Hematopoietic multipotent progenitor cell treated with erythropoietin and hydrocortisone succinate and interleukin-3 and kit ligand, for 6 days (in vitro differentiated cells): ENCODE measurements at regions not wholly inside any gene's neighbourhood (a gene's known extent, or its start where the extent isn't known, plus 50 kb on each side); places are given as distances from the start of the nearest gene placed in this dataset.

ENCODE experiments used
- DNase-seq: peaks from one replicate; pipeline ENCODE4 v3.0.0-alpha.2; 2015

DNA sequence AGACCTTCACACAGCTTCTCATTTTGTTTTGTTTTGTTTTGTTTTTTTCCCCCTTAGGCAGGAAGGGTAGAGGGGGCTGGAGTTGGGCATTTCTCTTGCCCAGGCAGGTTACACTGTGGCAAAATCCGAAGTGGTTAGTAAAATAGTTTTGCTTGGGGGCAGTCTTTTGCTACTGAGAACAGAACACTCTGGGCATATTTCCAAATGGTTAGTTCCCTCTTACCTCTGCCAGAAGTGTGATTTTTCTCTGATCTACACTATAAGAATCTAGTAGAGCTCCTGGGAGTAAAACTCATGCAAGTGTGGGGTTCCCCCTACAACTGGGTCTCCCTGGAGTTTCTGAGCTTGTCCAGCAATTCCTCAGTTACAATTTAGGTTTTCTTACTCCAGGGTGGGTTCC is 61.7 kb downstream of the NPS start:
- no peak for DNase-seq

DNA sequence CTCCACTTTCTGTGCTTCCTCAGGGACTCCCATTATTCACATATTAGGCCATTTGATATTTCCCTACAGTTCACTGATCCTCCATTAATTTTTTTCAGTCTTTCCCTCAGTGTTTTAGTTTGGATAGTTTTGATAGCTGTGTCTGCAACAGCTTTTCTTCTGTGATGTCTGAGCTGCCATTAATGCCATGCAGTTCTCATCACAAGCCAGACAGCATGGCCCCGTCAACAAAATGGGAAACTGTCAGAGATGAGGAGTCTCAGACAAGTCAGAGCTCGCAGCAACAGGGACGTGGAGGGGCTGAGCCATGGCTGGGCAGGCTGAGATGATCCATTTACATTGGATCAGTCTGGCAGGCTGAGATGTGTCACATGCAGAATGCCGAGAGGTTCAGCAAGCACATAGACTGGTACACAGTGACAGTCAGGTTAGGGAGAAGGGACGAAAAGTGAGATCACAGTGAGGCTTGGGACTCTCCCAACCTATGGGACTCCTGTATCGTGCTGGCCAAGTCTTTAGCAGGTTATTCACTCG is 65.4 kb downstream of the NPS start:
- DNase-seq: no peak

- no peak for DNase-seq
These were observed 69.7 kb downstream of the NPS start for GRCh38 chr10:127618797-127619196.

GRCh38 chr10:127619546-127620325 is 70.6 kb downstream of the NPS start:
- no peak for DNase-seq

DNA sequence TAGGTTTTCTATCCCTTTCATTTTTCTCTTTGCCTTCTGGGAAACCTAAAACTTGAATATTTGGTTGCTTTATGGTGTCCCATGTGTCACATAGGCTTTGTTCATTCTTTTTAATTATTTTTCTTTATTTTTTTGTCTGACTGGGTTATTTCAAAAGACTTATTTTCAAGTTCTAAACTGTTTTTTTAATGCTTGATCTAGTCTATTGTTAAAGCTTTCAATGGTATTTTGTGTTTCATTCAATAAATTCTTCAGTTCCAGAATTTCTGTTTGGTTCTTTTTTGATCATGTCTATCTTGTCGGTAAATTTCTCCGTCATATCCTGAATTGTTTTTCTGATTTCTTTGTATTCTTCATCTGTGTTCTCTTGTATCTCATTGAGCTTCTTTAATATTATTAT is 86.8 kb downstream of the NPS start:
- no peak for DNase-seq

DNA sequence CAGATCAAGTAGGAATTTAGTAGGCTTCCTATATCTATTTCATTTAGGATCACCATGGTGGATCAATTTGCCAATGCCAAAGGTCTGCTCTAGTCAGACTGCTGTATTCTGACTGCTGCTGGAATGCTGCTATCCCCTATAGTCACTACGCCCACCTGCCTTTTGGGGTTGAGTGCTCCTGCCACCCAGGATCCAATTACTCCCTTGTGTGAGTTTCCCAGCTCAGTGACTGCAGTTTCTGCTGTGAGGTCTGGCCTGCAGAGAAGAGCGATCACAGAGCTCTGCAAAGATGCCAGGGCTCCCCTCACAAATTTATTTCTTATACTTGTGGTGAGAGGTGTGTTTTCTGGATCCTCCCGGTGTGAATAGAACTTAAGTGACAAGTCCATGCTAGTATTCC is 88.1 kb upstream of the FOXI2 start:
- no peak for DNase-seq

DNA sequence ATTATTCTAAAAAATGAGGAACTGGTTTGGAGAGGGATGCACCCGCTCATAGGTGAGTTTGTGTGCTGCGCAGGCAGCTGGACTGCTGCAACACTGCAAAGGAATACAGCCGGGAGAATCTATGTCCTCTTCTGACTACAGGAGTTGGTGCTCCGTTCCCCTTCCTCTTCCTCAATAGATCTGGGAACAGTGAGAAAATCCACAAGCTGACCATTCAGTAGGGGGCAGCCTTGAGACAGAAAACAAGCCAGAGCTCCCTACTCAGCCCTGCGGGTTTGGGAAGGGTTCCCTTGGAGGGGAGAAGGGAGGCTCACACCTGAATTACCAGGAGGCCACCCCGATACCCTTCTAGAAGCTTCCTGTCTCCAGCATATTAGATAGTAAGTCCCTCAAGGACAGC is 87.3 kb upstream of the FOXI2 start:
- peak; percentile 19 for DNase-seq

GRCh38 chr10:127657056-127657455 is 79.9 kb upstream of the FOXI2 start:
- no peak for DNase-seq

DNA sequence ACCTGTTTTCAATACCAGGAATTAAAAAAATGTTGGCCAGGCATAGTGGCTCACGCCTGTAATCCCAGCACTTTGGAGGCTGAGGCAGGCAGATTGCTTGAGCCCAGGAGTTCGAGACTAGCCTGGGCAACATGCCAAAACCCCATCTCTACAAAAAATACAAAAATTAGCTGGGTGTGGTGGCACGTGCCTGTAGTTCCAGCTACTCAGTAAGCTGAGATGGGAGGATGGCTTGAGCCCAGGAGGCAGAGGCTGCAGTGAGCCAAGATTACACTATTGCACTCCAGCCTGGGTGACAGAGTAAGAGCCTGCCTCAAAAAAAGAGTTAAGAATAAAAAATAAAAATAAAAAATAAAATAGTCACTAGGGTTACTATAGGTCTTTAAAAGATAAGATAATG is 60.6 kb upstream of the FOXI2 start:
- DNase-seq: peak; percentile 10

GRCh38 chr10:127678091-127678490 is 58.9 kb upstream of the FOXI2 start:
- no peak for DNase-seq

- peak; percentile 5 for DNase-seq
These were observed 57.2 kb upstream of the FOXI2 start for GRCh38 chr10:127679642-127680255.
